Stomach smooth muscle (tissue), 2 donors: ENCODE measurements at regions not wholly inside any gene's neighbourhood (a gene's known extent, or its start where the extent isn't known, plus 50 kb on each side); places are given as distances from the start of the nearest gene placed in this dataset.
A peak's percentile ranks its signal among the peaks of the same experiment; 100 is the strongest.
"Not testable (repeated sequence)": the region's sequence is repeated elsewhere in the genome, so short reads cannot be mapped to it uniquely, and the experiment has no call there.

Experiments used
- H3K27ac ChIP-seq: one replicate; pipeline ENCODE4 v1.7.0; 2013; ENCODE audit warnings: mild to moderate bottlenecking, low read length, inconsistent platforms
- H3K27me3 ChIP-seq, 2 donors: one replicate each; pipeline ENCODE4 v1.7.0; 2013; ENCODE audit warnings: low read length in 2 of 2; ENCODE audit not compliant: insufficient read depth in 2 of 2, control insufficient read depth in 1 of 2
- H3K36me3 ChIP-seq, 2 donors: one replicate each; pipeline ENCODE4 v1.7.0; 2013; ENCODE audit warnings: low read length in 2 of 2; ENCODE audit not compliant: control insufficient read depth in 2 of 2, insufficient read depth in 2 of 2
- H3K4me1 ChIP-seq: one replicate; pipeline ENCODE4 v1.7.0; 2013; ENCODE audit warnings: low read length; ENCODE audit not compliant: control insufficient read depth, insufficient read depth
- H3K4me3 ChIP-seq, 2 donors: one replicate each; pipeline ENCODE4 v1.7.0; 2013; ENCODE audit warnings: low read length in 2 of 2
- H3K9ac ChIP-seq, 2 donors: one replicate each; pipeline ENCODE4 v1.7.0; 2013; ENCODE audit warnings: low read length in 2 of 2, mild to moderate bottlenecking in 1 of 2
- H3K9me3 ChIP-seq, 2 donors: one replicate each; pipeline ENCODE4 v1.7.0; 2013; ENCODE audit warnings: low read length in 2 of 2; ENCODE audit not compliant: control insufficient read depth in 2 of 2
- donor health status: healthy.
- donor health status: Pancreatic carcinoma.

GRCh38 chr10:31686599-31686998, 242.0 kb downstream of the ARHGAP12 start:
- Histone ChIP-seq H3K27ac (no peak overlapping the region), H3K9me3 (peaks cover 0 to 14% of the 10 kb centered on the region in 2 donors), H3K4me1 (no peaks in the 10 kb centered on the region), H3K9ac (no peak overlapping the region), H3K36me3 (no peaks in the 10 kb centered on the region), H3K4me3 (no peak overlapping the region), H3K27me3 (no peaks in the 10 kb centered on the region)

GRCh38 chr10:31683682-31684081, 244.9 kb downstream of the ARHGAP12 start:
- Histone ChIP-seq H3K9ac (no peak overlapping the region), H3K4me1 (peaks cover 3% of the 10 kb centered on the region), H3K27me3 (no peaks in the 10 kb centered on the region), H3K27ac (no peak overlapping the region), H3K9me3 (peaks cover 0 to 7% of the 10 kb centered on the region in 2 donors), H3K4me3 (no peak overlapping the region), H3K36me3 (no peaks in the 10 kb centered on the region)

GRCh38 chr10:31679936-31680335, 248.7 kb downstream of the ARHGAP12 start:
- Histone ChIP-seq H3K9ac (no peak overlapping the region), H3K27ac (no peak overlapping the region), H3K4me1 (peaks cover 17% of the 10 kb centered on the region)

GRCh38 chr10:31678575-31679516, 249.8 kb downstream of the ARHGAP12 start:
- H3K9ac ChIP-seq: no peak overlapping the region
- peaks cover 8 to 10% of the 10 kb centered on the region in 2 donors for H3K9me3 ChIP-seq
- H3K27me3 ChIP-seq: no peaks in the 10 kb centered on the region
- H3K4me3 ChIP-seq: no peak overlapping the region
- no peak overlapping the region for H3K27ac ChIP-seq
- peaks cover 17% of the 10 kb centered on the region for H3K4me1 ChIP-seq
- H3K36me3 ChIP-seq: no peaks in the 10 kb centered on the region

More at GRCh38 chr10:31679936-31680335, 248.7 kb downstream of the ARHGAP12 start:
- no peaks in the 10 kb centered on the region for H3K27me3 ChIP-seq
- H3K4me3 ChIP-seq: no peak overlapping the region
- no peaks in the 10 kb centered on the region for H3K36me3 ChIP-seq
- peaks cover 6 to 10% of the 10 kb centered on the region in 2 donors for H3K9me3 ChIP-seq

- H3K9me3 ChIP-seq: peaks cover 8 to 13% of the 10 kb centered on the region in 2 donors
- peaks cover 17% of the 10 kb centered on the region for H3K4me1 ChIP-seq
- H3K9ac ChIP-seq: no peak overlapping the region
- no peak overlapping the region for H3K27ac ChIP-seq
- H3K27me3 ChIP-seq: no peaks in the 10 kb centered on the region
- no peaks in the 10 kb centered on the region for H3K36me3 ChIP-seq
- no peak overlapping the region for H3K4me3 ChIP-seq
These were observed 250.5 kb downstream of the ARHGAP12 start for GRCh38 chr10:31678139-31678536.

- no peak overlapping the region for H3K4me3 ChIP-seq
- no peak overlapping the region for H3K27ac ChIP-seq
These were observed 251.2 kb downstream of the ARHGAP12 start for GRCh38 chr10:31677195-31678138.

GRCh38 chr10:31675726-31676125, 252.9 kb downstream of the ARHGAP12 start:
- H3K4me3 ChIP-seq: no peak overlapping the region
- H3K27me3 ChIP-seq: no peaks in the 10 kb centered on the region
- H3K9me3 ChIP-seq: peaks cover 8 to 13% of the 10 kb centered on the region in 2 donors
- no peak overlapping the region for H3K9ac ChIP-seq
- H3K4me1 ChIP-seq: peaks cover 17% of the 10 kb centered on the region
- no peaks in the 10 kb centered on the region for H3K36me3 ChIP-seq
- no peak overlapping the region for H3K27ac ChIP-seq

More at GRCh38 chr10:31677195-31678138, 251.2 kb downstream of the ARHGAP12 start:
- no peaks in the 10 kb centered on the region for H3K27me3 ChIP-seq
- peaks cover 8 to 15% of the 10 kb centered on the region in 2 donors for H3K9me3 ChIP-seq
- no peaks in the 10 kb centered on the region for H3K36me3 ChIP-seq
- no peak overlapping the region for H3K9ac ChIP-seq
- H3K4me1 ChIP-seq: peaks cover 17% of the 10 kb centered on the region

- H3K27ac ChIP-seq: peak overlapping the region; percentile 66
These were observed 259.3 kb downstream of the ARHGAP12 start for GRCh38 chr10:31669357-31669756.

GRCh38 chr10:31668326-31668725, 260.3 kb downstream of the ARHGAP12 start:
- Histone ChIP-seq H3K27ac (peak overlapping the region; percentile 66), H3K4me3 (no peak overlapping the region), H3K9ac (peak overlapping the region in 1 of 2 donors; percentile 2)

More at GRCh38 chr10:31669357-31669756, 259.3 kb downstream of the ARHGAP12 start:
- no peak overlapping the region for H3K9ac ChIP-seq
- no peaks in the 10 kb centered on the region for H3K27me3 ChIP-seq
- no peak overlapping the region for H3K4me3 ChIP-seq
- peaks cover 15% of the 10 kb centered on the region for H3K4me1 ChIP-seq
- H3K36me3 ChIP-seq: no peaks in the 10 kb centered on the region
- H3K9me3 ChIP-seq: peaks cover 0 to 7% of the 10 kb centered on the region in 2 donors

GRCh38 chr10:31665764-31666279, 262.8 kb downstream of the ARHGAP12 start:
- peak overlapping the region; percentile 60 for H3K27ac ChIP-seq
- not testable (repeated sequence) for H3K9me3 ChIP-seq, H3K4me3 ChIP-seq, H3K27me3 ChIP-seq, H3K9ac ChIP-seq, H3K36me3 ChIP-seq
- peaks cover 31% of the 10 kb centered on the region for H3K4me1 ChIP-seq

More at GRCh38 chr10:31668326-31668725, 260.3 kb downstream of the ARHGAP12 start:
- Histone ChIP-seq H3K9me3 (peaks cover 0 to 5% of the 10 kb centered on the region in 2 donors), H3K27me3 (no peaks in the 10 kb centered on the region), H3K4me1 (peaks cover 18% of the 10 kb centered on the region), H3K36me3 (no peaks in the 10 kb centered on the region)
